HG03460 (cell line): ENCODE measurements at regions not wholly inside any gene's neighbourhood (a gene's known extent, or its start where the extent isn't known, plus 50 kb on each side); places are given as distances from the start of the nearest gene placed in this dataset.
A peak's percentile ranks its signal among the peaks of the same experiment; 100 is the strongest.
"Not testable (repeated sequence)": the region's sequence is repeated elsewhere in the genome, so short reads cannot be mapped to it uniquely, and the experiment has no call there.

Source experiments
- ATAC-seq: cut with Tn5 transposase; IDR thresholded peaks from one replicate; pipeline ENCODE4 v1.9.1; 2021; ENCODE audit not compliant: unreplicated experiment

DNA sequence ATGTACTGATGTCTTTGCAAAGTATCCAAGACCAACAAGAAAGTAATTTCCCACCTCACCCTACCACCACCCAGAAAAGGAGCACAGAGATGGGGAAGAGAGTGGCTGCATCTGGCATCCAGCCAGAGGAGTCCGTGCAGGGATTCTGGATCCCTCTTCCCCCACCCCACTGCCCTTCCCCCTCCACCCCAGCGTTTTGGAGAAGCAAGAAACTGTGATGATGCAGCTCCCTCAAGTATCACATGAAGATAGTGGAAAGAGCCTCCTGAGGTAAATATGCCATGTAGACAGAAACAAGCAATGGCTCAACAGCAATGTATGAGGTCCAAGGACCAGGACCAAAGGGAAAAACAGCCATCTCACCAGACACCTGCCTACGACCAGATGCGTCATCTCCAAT is 153.8 kb downstream of the DEPDC1B start:
- no peak for ATAC-seq

DNA sequence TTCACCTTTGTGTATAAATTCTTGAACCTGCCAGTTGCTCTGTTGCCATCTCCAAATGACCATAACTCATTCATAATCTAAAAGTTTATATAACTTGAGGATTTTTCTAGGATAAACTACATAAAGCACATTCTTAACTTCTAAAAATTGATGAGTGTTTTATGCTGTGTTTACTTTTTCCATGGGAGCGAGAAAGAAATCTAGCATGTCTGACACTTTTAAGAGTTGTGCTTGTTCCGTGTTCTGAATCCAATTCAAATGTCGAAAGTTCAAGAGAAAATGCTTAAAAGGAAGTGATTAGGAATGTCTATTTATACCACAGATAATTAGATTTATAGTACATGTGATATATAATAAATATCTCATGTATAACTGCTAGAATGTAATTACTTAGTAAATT is 154.4 kb downstream of the DEPDC1B start:
- ATAC-seq, result no peak

DNA sequence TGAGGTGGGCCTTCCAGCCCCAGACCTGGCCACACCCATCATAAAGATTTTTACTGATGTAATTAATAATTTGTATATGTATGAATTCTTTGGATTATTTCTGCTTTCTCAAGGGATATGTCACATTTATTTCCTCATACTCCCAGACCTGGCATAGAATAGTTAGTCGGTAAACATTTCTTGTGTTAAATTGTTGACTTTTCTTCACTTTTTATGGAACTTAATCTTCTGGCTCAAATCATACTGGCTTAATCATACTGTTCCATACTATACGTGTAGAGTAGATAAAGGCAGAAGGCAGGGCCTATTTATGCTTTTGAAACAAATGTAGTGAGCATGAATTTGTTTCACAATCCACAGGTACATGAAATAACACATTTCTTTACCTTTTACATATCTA is 155.8 kb downstream of the DEPDC1B start:
- no peak for ATAC-seq

DNA sequence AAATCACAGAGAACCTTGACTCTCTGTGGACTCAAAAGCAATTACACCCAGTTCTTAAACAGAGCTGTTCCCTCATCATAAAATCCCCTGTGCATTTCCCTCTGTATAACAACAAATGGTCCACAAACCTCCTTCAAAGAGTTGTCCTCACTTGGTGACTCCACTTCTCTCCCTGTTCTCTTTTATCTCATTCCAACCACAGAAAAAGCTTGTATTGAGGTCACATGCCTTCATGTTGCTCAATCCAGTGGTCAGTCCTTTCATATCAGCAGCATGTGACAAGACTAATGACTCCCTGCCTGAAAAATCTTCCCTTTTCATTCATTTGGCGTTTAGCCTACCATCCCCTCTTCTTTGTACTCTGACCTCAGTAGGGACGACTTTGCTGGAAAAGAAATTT is 158.0 kb downstream of the DEPDC1B start:
- peak; percentile 23 for ATAC-seq

DNA sequence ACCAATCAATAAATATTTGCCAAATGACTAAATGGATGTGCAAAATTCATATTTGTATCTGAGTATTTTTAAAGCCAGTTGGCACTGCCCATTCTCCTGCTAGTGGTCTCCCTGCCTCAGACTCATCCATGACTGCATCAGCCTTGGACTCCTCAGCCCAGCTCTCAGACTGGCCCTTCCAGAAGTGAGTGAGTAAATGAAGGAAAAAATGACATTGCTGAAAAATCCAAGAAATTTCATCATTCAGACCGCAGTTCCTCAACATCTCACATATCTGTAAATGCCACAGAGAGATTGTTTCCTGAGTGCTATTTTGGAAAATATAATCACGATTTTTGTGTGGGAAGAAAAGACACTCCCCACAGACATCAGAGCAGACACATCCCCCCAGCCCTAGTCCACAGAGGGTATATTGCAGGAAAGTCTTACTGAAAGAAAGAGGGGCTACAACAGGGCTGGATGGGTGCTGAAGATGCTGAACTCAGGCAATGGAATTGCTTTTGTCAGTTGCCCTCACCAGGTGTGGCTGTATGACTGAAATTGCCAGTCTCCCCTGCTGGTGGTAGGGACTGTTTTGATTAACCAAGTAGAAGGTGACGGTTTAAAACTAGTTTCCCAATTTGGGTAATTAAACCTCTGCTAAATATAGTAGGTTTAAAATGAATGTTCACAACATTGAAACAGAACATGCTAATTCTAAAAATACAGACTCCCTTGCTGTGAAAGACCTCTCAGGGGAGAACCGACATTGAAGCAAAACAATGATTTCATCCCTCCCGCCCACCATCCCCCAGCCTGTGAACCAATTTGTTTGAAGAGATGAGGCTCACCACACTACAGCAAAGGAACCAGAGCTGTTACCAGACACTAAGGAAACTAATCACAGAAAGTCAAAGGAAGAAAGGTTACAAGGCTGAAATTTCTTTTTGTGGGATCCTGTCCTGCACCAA is 158.8 kb downstream of the DEPDC1B start:
- peak; percentile 84 for ATAC-seq

DNA sequence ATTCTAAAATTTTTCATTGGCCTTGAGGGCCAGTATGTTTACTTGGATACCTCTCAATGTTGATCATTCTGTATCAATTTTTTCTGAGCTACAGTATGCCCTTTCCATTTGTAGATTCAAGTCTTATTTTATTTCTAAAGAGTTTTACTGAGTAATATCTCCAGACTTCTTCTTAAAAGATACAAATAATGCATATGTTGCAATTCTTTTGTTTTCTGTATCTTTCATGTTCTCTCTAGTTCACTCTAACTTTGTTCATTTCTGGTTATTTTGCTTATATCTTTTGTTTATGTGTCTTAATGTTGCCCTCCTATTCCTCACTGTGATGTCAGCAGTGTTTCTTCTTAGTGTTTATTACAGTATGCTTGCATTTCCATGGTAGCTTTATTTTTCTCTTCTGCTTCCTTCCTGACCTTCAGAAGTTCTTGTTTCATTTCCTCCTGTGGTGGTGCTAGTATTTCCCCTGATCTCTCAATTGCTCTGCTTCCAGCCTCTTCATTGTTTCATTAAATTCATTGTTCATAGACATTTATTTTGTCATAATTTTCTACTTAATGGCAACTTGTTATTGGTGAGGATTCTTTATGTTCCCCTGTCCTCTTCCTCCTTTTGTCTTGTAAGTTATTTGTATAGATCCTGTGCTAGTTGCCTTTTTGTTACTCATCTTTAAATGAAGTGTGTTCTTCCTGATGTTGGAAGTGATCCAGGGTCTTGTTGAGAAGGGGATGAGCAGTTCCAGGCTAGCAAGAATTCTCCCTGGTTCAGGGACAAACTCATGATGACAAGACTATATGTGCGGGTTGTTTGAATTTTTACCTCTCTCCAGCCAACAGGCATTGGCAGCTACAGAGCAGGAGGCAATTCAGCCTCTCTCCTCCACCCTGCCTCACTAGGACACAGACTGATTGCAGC is 160.8 kb downstream of the DEPDC1B start:
- ATAC-seq, result no peak

DNA sequence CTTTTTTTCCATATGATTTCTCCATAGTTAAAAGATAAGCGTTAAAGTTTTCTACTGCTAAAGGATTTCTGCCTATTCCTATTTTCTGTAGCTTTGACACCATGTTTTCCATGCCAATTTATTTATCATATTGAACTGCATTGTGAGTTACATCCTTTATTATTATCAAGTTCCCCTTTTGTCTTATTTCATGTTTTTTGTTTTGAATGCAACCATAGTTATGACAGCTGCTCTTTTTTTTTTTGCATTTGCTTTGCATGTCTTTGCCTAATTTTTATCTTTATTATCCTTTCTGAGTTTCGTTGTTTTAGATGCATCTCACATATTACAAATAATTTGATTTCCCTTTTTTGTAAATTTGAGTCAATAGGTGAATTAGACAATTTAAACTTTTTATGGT is 161.5 kb downstream of the DEPDC1B start:
- ATAC-seq, result no peak

DNA sequence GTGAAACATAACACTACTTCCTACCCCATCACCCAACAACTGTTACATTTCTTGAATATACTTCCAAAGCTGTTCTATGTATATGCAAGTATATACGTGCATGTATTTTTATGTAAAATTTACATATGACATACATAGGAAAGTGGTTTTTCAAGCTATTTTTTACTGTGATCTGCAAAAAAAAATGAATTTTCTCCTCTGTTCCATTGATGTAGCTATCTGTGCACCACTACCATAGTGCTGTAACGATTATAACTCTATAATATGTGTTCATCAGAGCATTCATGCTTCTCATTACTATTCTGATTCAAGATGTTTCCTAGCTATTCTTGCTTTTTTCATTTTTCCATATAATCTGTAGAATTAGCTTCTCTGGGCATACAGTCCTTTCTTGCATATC is 164.0 kb downstream of the DEPDC1B start:
- ATAC-seq, result no peak

DNA sequence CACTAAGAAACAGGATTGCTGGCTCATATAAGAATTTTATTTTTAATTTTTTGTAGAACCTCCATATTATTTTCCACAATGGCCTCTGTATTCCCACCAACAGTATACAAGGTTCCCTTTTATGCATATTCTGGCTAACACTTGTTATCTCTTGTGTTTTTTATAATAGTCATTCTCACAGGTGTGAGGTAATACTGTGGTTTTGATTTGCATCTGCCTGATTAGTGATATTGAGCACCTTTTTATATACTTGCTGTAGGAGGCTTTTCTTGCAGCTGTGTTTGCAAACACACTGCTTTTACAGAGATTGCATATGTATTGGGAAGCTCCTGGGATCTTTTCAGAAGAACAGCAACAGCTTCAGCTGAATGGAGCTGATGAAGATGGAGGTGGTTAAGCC is 164.8 kb downstream of the DEPDC1B start:
- ATAC-seq, result no peak

DNA sequence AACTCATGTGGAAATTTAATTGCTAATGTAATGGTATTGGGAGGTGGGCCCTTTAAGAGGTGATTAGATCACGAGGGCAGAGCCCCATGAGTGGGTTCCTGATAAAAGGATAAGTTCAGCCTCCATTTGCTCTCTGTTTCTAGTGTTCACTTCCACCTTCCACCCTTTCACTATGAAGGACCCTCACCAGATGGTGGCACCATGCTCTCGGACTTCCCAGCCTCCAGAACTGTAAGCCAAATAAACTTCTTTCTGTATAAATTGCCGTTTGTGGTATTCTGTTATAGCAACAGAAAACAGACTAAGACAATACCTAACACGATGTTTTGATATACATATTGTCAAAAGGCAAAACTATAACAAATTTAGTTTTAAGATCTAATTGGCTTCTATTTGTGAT is 166.2 kb downstream of the DEPDC1B start:
- ATAC-seq, result no peak

DNA sequence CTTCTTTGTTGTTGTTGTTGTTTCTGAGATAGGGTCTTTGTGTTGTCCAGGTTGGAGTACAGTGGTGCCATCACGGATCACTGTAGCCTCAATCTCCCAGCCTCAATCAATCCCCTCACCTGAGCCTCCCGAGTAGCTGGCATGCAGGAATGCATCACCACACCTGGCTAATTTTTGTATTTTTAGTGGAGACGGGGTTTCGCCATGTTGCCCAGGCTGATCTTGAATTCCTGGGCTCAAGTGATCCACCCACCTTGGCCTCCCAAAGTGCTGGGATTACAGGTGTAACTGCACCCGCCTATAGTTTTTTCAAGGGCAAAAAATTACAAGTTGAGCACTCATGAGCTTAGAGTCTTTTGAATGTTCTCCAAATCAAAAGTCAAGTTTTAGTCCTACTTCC is 167.2 kb downstream of the DEPDC1B start:
- not testable (repeated sequence) for ATAC-seq

DNA sequence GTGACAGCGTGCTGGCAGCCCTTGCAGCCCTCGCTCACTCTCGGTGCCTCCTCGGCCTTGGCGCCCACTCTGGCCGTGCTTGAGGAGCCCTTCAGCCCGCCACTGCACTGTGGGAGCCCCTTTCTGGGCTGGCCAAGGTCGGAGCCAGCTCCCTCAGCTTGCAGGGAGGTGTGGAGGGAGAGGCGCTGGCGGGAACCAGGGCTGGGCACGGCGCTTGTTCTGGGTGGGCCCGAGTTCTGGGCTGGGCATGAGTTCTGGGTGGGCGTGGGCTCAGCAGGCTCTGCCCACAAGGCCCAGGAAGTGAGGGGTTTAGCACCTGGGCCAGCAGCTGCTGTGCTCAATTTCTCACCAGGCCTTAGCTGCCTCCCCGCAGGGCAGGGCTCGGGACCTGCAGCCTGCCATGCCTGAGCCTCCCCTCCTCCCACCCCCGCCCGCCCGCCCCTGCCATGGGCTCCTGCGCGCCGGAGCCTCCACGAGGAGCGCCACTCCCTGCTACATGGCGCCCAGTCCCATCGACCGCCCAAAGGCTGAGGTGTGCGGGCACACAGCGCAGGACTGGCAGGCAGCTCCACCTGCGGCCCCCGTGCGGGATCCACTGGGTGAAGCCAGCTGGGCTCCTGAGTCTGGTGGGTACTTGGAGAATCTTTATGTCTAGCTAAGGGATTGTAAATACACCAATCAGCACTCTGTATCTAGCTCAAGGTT is 169.7 kb downstream of the DEPDC1B start:
- not testable (repeated sequence) for ATAC-seq

DNA sequence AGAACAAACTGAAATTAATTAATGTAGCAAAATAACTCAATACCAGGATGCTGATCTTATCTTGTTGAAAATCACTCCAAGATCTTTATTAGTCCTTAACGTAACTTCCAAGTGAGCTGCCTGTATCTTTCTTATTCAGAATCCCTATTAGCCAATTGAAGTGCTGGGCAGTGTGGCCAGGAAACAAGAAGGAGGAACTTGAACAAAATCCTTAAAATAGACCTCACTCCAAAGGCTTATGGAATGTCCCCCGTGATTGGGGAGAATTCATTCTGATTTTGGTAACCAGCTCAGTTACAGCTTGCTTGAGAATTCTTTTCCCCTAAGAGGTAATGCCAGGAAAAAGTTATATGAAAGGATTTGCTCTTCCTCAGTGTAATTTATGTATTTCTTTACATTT is 171.0 kb downstream of the DEPDC1B start:
- ATAC-seq, result no peak

DNA sequence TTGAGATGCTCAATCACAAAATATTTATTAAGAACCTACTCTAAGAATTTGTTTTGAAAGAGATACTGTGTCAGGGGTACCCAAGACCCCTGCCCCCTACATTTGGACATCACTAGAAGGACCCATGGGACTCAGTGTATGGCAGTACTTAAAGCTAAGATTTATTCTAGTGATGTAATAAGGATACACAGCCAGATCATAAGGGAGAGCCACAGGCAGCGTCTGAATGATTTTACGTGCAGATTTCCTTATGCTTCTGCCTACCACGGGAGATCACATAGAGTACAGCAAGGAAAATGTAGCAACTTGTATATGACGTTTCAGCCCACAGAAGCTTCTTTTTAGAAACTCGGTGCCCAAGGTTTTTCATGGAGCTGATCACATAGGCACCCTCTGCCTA is 172.9 kb downstream of the DEPDC1B start:
- ATAC-seq, result no peak

DNA sequence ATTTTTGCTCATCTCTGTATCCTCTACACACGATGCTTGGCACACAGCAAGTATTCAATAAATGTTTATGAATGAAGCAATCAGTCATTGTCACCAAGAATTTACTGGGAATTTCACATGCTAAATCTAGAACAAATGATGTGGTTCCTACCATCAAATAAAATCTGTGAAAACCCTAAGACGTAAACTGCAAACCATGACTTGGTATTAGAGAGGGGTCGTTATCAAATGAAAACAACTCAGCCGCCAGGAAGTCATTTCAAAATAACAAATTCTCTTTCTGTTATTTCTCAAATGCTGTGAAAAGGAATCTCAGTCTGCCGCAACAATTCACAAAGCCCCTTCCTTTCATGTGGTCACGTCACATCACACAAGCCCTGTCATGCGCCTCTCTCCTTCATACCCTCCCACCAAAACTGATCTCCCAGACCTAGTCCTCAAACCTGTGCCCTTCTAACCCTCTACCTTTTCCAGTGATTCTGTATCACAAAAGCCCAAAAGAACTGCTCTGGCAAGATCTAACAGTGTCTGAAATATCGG is 173.6 kb downstream of the DEPDC1B start:
- no peak for ATAC-seq

DNA sequence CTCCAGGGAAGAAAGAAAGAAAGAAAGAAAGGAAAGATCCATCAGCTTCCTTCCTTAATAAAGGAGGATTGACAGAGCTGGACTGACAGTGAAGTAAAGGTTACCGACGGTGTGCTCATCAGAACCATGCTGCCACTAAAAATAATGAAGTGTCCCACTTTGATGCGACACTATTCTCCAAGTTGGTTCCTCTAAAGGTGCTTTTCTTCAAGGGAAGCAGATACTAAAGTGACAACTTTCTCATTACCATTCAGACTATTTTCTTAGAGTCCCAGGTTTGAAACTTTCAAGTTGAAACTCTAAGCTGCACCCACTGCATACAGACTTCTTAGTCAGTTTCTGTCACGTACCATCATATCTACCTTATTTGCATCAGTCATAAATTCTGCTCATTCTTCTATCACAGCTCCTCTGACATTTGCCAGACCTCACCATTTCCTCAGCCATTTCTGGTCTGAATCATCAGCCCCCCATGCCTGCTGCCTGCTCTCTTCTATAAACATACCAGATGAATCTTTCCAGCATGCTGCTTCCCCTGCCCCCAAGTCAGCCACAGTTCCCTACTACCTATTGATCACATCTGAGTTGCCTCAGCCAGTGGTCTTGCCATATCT is 177.6 kb downstream of the DEPDC1B start:
- peak; percentile 80 for ATAC-seq

DNA sequence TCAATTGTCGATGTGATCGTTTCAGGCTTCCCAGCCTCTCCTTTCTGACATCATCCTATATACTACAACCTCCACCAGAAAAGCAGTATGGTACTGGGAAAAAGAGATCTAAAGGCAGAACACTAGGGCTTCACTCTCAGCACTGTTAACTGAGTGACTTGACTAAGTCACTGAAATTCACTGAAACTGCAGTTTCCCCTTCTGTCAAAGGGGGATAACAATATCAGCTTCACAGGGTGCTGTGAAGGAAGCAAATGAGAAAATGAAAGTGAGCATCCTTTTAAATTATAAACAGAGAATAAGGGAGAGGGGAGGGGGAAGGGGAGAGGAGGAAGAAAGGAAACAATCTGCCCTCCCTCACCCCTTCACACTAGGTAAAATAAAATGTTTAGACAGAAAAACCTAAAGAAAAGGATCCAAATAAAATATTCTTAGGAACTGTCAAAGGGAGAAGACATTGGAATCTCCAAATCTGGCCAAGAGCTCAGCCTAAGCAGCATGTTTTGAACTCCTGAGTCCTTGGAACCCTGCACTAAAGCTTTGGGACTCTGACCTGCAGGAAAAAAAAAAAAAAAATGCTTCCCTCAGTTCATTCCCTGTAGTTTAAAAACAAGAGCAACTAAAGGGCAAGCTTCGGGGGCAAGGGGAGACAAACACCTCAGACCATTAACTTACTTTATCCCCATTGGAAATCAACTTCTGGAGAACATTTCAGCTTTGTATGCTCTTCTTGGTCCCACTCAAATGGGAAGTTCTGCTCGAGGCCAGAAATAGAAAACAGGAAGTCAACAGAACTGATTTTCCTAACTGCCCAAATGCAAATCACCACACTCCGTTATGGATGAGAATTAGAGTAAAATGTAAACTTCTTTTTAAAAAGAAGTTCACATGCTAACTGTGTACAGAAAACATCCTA is 178.3 kb downstream of the DEPDC1B start:
- ATAC-seq, result peak; percentile 47

DNA sequence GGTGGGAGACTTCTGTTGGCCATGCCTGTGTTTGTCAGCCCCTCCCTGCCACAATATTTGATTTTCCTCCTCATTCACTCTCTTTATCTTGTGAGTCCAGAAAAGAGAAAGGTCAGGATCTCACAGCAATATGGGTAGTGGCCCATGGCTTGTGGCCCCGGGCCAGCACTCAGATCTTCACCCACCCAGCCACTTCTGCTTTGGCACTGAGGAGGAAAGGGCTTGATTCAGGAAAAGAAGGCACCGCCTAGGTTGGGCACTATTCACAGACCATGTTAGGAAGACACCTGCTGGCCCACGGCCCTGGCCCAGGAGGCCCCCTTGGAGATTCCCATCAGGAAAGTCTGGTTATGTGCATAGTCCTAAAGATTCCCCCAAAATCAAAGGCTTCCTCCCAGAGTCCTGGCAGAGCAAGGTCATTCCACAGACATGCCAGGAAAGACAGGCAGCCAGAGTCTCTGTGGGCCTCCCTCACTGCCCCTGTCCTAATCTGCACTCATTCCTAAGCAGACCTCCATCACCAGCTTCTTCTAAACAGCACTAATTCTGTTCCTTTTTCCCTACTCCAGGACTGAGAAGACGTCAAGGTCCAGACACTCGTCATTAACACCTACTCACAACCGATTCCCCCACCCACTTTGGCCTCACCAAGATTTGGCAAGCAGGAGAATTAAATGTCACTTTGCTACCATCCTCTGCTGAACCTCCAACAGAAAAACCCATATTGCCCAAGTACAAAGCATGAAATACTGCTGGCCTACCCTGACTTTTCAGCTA is 179.3 kb downstream of the DEPDC1B start:
- no peak for ATAC-seq

DNA sequence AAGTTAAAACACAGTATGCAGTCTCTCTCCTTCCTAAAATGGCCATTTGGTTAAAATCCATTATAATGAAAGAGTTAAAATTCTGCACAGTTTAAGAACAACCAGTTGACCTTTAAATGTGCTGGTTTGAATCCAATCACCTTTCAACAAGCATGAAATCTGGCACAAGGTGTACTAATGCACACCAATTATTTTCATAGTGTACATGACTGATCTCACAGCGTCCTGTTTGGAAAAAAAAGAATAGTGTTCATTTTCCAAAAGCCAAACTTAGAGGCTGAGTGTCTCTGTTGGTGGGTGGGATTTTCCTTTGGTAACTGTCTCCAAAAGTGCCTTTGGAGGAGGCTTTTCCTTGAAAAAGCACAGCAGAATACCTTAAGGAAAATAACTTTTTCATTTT is 180.6 kb downstream of the DEPDC1B start:
- no peak for ATAC-seq
